BLaER1 treated with 17β-estradiol and CSF1 and Interleukin-3, amounts not matched to agents 10 nM and 100 nM (cell line): ENCODE measurements at regions not wholly inside any gene's neighbourhood (a gene's known extent, or its start where the extent isn't known, plus 50 kb on each side); places are given as distances from the start of the nearest gene placed in this dataset.

Experiments used
- H3K27ac ChIP-seq, 11 experiments: shearing (Covaris generic); formaldehyde crosslinking; 2 replicates each; pipeline ENCODE4 v1.8.1; 2022
- H3K27me3 ChIP-seq, 11 experiments: shearing (Covaris generic); formaldehyde crosslinking; 2 replicates each; pipeline ENCODE4 v1.8.1; 2022
- H3K36me3 ChIP-seq, 11 experiments: shearing (Covaris generic); formaldehyde crosslinking; 2 replicates each; pipeline ENCODE4 v1.8.1; 2022
- H3K4me1 ChIP-seq, 10 experiments: shearing (Covaris generic); formaldehyde crosslinking; 2 replicates each; pipeline ENCODE4 v1.8.1; 2022
- H3K4me2 ChIP-seq, 11 experiments: shearing (Covaris generic); formaldehyde crosslinking; 2 replicates each; pipeline ENCODE4 v1.8.1; 2022
- H3K4me3 ChIP-seq, 10 experiments: shearing (Covaris generic); formaldehyde crosslinking; 2 replicates each; pipeline ENCODE4 v1.8.1; 2022
- H3K9ac ChIP-seq, 11 experiments: shearing (Covaris generic); formaldehyde crosslinking; 2 replicates each; pipeline ENCODE4 v1.8.1; 2022
- H3K9me3 ChIP-seq, 11 experiments: shearing (Covaris generic); formaldehyde crosslinking; replicated peaks in 1 of 11; 2 replicates each; pipeline ENCODE4 v1.8.1; 2022
- H4K20me1 ChIP-seq, 11 experiments: shearing (Covaris generic); formaldehyde crosslinking; 2 replicates each; pipeline ENCODE4 v1.8.1; 2022
- Cebpa-rat ChIP-seq, 11 experiments: shearing (Covaris generic); IDR thresholded peaks; 2 replicates each; pipeline ENCODE4 v1.8.1; 2022

DNA sequence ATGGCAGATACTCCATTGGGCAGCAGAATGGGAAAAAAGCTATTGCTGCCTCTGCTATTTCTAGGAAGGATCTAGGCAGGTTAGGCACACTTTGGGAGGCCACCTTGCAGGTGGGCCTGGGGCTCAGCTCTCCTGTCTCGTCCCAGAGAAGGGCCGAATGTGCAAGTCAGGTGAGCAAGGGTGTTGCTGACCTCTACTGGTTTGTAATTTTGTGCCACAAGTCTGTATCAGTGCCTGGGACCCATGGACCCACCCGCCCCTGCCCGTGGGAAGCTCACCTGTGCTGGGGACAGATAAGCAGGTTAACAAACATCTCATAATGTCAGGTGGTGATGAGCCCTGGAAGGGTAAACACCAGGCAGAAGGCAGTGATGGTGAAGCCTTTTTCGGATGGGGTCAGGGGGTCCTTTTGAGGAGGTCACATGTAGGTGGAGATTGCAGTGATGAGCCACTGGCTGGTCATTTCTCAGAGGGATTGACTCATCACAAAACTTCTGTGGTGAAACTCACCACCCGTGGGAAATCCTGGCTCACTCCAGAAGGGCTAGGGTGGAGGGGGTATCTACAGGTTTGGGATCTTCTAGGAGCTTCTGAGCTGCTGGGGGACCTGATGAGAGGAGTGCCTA lies 161.3 kb downstream of the KLF13 start:
- no peaks in the 10 kb centered on the region for H4K20me1 ChIP-seq
- H3K4me1 ChIP-seq, result peaks cover 6 to 29% (median 22%) of the 10 kb centered on the region in 10 experiments
- TF ChIP-seq Cebpa-rat (IDR thresholded peaks at IDR 0.05), result no peak
- peak overlapping the region in 5 of 11 experiments; percentile 8 to 50 (median 39); a peak in 3 of 22 replicates for H3K9ac ChIP-seq
- peak overlapping the region in 4 of 11 experiments; percentile 35 to 69 (median 50); a peak in 7 of 22 replicates for H3K27ac ChIP-seq
- peaks cover 21 to 29% (median 25%) of the 10 kb centered on the region in 11 experiments for H3K9me3 ChIP-seq
- H3K4me2 ChIP-seq, result peak overlapping the region; percentile 9 to 63 (median 55); a peak in 19 of 22 replicates
- H3K27me3 ChIP-seq, result no peaks in the 10 kb centered on the region
- H3K36me3 ChIP-seq, result no peaks in the 10 kb centered on the region
- no peak overlapping the region for H3K4me3 ChIP-seq

DNA sequence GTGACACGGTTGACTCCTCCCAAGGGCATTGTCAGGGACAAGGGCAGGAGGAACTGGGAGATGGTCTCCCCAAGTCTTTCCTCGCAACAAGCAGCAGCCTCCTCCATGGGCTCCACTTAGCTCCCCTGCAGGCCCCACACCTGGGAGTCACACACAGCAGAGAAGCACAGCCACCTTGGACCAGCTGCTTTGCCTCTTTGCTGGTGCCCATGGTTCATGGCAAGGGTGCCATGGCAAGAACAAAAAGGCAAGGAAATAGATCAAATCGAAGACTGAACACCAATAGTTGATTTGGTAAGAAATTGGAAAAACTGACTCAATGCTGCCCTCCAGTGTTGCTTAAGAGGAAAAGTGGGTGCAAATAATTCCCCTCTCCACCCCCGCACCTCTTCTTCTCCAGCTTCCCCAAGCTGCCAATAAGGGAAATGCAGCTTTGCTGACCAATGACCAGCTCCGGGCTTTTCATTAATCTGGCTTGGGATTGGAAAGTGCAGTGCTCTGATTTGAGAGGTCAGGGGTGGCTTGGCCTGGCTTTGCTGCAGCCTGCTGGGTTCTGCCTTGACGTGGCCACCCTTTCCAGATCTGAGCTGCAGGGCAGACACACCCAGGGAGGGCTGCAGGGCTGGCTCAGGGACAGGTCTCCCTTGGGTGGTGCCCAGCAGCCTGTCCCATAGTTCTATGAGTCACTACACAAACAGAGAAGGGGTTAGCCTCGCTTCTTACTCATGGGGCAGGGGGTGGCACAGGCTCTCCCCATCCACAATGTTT lies 162.0 kb downstream of the KLF13 start:
- no peak for TF ChIP-seq Cebpa-rat (IDR thresholded peaks at IDR 0.05)
- peak overlapping the region in 5 of 11 experiments; percentile 8 to 50 (median 39); a peak in 3 of 22 replicates for H3K9ac ChIP-seq
- H3K27me3 ChIP-seq, result no peaks in the 10 kb centered on the region
- peak overlapping the region in 4 of 11 experiments; percentile 35 to 69 (median 50); a peak in 7 of 22 replicates for H3K27ac ChIP-seq
- H3K36me3 ChIP-seq, result no peaks in the 10 kb centered on the region
- H3K4me1 ChIP-seq, result peaks cover 6 to 29% (median 22%) of the 10 kb centered on the region in 10 experiments
- no peak overlapping the region for H3K4me3 ChIP-seq
- peaks cover 27 to 34% (median 30%) of the 10 kb centered on the region in 11 experiments for H3K9me3 ChIP-seq
- peak overlapping the region; percentile 9 to 63 (median 55); a peak in 21 of 22 replicates for H3K4me2 ChIP-seq
- H4K20me1 ChIP-seq, result no peaks in the 10 kb centered on the region

DNA sequence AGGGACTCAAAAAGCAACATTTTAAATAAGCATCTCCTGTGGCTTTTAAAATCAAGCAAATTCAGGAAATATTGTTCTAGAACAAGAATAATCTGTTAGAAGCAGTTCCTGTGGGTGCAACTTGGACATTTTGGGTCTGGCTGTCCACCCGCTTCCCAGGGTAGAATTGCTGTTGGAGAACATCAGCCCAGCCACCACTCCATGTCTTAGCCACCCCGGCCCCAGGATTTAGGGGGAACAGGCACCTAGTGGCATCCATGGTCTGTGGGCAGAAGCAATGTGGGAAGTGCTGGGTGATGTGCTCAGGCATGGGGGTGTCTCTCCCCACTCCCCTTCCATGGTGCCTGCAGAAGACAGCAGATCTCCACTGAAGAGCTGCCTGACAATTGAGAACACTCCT lies 162.6 kb downstream of the KLF13 start:
- Histone ChIP-seq H3K4me1 (peaks cover 6 to 29% (median 22%) of the 10 kb centered on the region in 10 experiments), H3K9me3 (peaks cover 27 to 33% (median 30%) of the 10 kb centered on the region in 11 experiments), H3K4me2 (peak overlapping the region in 5 of 11 experiments; percentile 27 to 61 (median 56); a peak in 5 of 22 replicates), H3K4me3 (no peak overlapping the region), H3K27ac (peak overlapping the region in 1 of 11 experiments; percentile 60; a peak in 1 of 22 replicates), H3K27me3 (no peaks in the 10 kb centered on the region), H3K36me3 (no peaks in the 10 kb centered on the region), H3K9ac (no peak overlapping the region), H4K20me1 (no peaks in the 10 kb centered on the region)
- no peak for TF ChIP-seq Cebpa-rat (IDR thresholded peaks at IDR 0.05)

DNA sequence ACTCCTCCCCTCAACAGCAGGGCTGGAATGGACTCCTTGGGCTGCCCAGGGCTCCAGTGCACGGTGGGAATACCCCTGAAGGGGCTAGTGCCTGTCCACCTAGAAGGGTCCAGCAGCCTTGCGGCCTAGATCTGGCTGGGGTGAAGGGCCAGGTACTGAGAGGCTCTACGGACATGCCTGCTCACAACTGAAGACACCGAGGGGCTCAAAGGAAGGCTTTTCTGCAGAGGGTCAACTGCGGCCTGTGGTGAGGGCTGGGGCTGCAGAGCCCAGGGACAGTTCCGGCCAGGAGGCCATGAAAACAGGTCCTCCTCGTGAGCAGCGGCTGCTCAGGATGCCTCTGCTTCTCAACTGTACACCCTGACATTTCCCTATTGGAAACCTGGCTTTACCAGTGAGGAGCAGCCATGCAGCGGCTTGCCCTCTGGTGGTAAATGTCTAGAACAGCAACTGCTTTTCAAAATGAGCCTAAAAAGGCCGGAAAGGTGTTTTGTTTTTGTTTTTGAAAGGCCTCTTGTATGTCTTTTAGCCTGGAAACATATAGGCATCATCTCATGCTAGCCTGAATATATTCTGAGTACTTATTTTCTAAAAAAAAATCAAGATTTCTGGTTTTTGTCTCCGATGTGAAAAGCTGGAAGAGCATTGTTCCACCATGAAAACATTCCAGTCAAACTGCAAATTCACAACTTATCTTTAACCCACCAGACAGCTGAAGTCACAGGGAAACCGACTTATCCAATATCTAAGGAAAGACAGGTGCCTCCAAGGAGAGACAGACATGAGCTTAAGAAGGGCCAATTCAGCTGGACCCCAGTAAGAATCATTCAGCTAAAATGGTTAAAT lies 163.4 kb downstream of the KLF13 start:
- H3K4me2 ChIP-seq, result peak overlapping the region in 1 of 11 experiments; percentile 46; a peak in 1 of 22 replicates
- H3K27ac ChIP-seq, result 0 out of 22 replicates have a peak overlapping the region, but pooled peaks of 1 of the 11 experiments have one; percentile 60
- no peak overlapping the region for H3K9ac ChIP-seq
- H3K4me3 ChIP-seq, result no peak overlapping the region
- H4K20me1 ChIP-seq, result no peaks in the 10 kb centered on the region; a peak in 1 of 22 replicates
- TF ChIP-seq Cebpa-rat (IDR thresholded peaks at IDR 0.05), result no peak
- peaks cover 27 to 33% (median 30%) of the 10 kb centered on the region in 11 experiments for H3K9me3 ChIP-seq
- no peaks in the 10 kb centered on the region for H3K36me3 ChIP-seq
- H3K4me1 ChIP-seq, result peaks cover 6 to 34% (median 22%) of the 10 kb centered on the region in 10 experiments
- H3K27me3 ChIP-seq, result no peaks in the 10 kb centered on the region

DNA sequence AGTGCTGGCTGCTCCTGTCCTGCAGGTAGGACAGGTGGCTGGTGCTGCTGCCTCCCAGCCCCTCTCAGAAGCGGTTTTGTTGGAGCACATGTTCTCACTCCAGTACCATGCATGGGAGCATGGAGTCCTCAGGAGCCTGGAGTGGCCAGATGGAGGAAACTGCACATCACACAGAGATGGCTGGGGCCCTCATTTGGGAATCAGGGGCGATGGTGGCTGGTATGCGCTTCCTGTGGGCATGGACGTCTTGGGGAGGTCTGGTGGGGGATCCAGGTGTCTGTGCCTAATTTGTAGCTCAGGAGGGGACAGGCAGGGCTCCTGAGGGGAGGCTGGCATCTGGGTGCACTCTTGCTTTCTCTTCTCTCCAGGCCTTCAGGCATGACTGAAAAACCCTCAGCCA lies 168.2 kb downstream of the KLF13 start:
- no peak for TF ChIP-seq Cebpa-rat (IDR thresholded peaks at IDR 0.05)
- Histone ChIP-seq H3K9ac (no peak overlapping the region), H3K27me3 (no peaks in the 10 kb centered on the region), H3K4me1 (peaks cover 7 to 17% (median 13%) of the 10 kb centered on the region in 10 experiments), H3K36me3 (no peaks in the 10 kb centered on the region), H4K20me1 (no peaks in the 10 kb centered on the region; a peak in 1 of 22 replicates), H3K27ac (no peak overlapping the region), H3K4me3 (no peak overlapping the region), H3K9me3 (peaks cover 27 to 33% (median 30%) of the 10 kb centered on the region in 11 experiments), H3K4me2 (no peak overlapping the region)

DNA sequence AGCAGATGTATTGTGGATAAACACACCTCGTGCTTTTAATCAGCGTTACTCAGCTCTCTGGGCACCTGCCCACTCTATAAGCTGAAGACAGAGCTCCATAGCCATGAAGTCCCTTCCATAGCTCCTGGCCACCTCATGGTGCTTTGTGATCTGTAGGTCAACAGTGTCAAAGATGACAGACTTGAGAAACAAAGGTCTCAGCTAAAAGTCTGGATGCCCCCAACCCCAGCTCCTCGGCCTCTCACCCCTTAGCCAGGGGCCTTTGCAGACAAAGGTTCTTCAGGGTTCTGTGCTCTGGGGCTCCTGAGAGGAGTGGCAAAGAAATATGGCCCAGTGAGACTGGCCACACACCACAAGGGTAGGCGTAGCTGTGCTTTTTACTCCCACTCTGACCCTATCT lies 168.6 kb downstream of the KLF13 start:
- Histone ChIP-seq H4K20me1 (no peaks in the 10 kb centered on the region; a peak in 1 of 22 replicates), H3K4me1 (peaks cover 12 to 20% (median 16%) of the 10 kb centered on the region in 10 experiments), H3K27ac (no peak overlapping the region), H3K4me3 (no peak overlapping the region), H3K4me2 (no peak overlapping the region), H3K9ac (no peak overlapping the region), H3K9me3 (peaks cover 27 to 33% (median 30%) of the 10 kb centered on the region in 11 experiments), H3K27me3 (no peaks in the 10 kb centered on the region), H3K36me3 (no peaks in the 10 kb centered on the region)
- TF ChIP-seq Cebpa-rat (IDR thresholded peaks at IDR 0.05), result no peak

DNA sequence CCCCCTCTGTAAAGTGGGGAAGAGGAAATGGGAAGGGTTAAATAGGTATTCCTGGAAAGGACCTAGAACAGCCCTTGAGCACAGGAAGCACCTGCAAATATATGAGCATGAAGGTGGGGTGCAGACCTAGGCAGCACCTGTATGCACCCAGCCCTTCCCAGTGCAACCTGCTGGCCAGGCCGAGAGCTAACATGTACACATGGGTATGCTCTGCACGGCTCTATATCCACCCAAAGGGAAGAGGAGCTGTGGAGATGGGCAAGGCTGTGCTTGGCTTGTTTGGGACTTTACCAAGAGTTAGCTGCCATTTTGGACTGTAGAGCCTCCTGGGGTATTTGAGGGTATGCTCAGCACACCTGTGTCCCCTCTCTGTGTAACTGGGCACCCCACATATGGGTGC lies 171.2 kb downstream of the KLF13 start:
- no peak for TF ChIP-seq Cebpa-rat (IDR thresholded peaks at IDR 0.05)
- Histone ChIP-seq H3K9me3 (peaks cover 2 to 12% (median 6%) of the 10 kb centered on the region in 11 experiments; a peak in 21 of 22 replicates), H3K4me2 (peak overlapping the region in 5 of 11 experiments; percentile 10 to 51 (median 14); a peak in 5 of 22 replicates), H3K9ac (no peak overlapping the region), H3K27me3 (no peaks in the 10 kb centered on the region), H3K27ac (no peak overlapping the region), H3K4me3 (no peak overlapping the region), H3K36me3 (no peaks in the 10 kb centered on the region), H4K20me1 (no peaks in the 10 kb centered on the region; a peak in 1 of 22 replicates), H3K4me1 (peaks cover 20 to 30% (median 24%) of the 10 kb centered on the region in 10 experiments)

DNA sequence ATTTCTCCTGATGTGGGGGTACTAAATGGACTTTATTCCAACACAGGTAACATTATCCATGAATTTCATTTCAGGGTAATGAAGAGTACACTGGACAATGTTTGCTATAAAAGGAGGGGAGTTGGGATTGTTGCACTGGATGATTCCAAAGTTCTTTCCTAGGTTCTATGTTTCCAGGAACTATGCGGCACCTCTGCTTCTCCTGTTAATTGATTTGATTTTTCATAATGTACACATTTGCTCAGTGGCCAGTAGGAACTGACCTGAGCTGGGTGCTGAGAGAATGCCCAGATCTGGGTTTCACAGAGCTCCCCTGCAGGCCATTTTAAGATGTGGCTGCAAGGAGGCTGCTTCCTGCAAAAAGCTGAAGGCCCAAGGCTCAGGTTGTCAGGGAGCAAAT lies 171.7 kb downstream of the KLF13 start:
- Histone ChIP-seq H3K36me3 (no peaks in the 10 kb centered on the region), H3K4me1 (peaks cover 20 to 30% (median 24%) of the 10 kb centered on the region in 10 experiments), H3K9me3 (peaks cover 0 to 7% (median under 1%) of the 10 kb centered on the region in 11 experiments; a peak in 10 of 22 replicates), H3K27ac (no peak overlapping the region), H3K4me2 (no peak overlapping the region), H3K27me3 (no peaks in the 10 kb centered on the region), H4K20me1 (no peaks in the 10 kb centered on the region; a peak in 1 of 22 replicates), H3K4me3 (no peak overlapping the region), H3K9ac (no peak overlapping the region)
- TF ChIP-seq Cebpa-rat (IDR thresholded peaks at IDR 0.05), result no peak
